Smooth muscle cell (in vitro differentiated cells): ENCODE measurements at regions not wholly inside any gene's neighbourhood (a gene's known extent, or its start where the extent isn't known, plus 50 kb on each side); places are given as distances from the start of the nearest gene placed in this dataset.
"Not testable (repeated sequence)": the region's sequence is repeated elsewhere in the genome, so short reads cannot be mapped to it uniquely, and the experiment has no call there.

ENCODE experiments used
- DNase-seq: peaks from one replicate; lab custom pipeline; 2025; ENCODE audit not compliant: unreplicated experiment; lab: John Stamatoyannopoulos, UW
- H2AFZ ChIP-seq: fragments of 200-600 bp; sonication (generic); 2 replicates; pipeline ENCODE4 v1.6.0; 2016; ENCODE audit warnings: antibody characterized with exemption, low read depth, mild to moderate bottlenecking
- H3F3A ChIP-seq: fragments of 200-600 bp; sonication (generic); 2 replicates; pipeline ENCODE4 v1.6.0; 2017; ENCODE audit warnings: antibody characterized with exemption, low read depth
- H3K27ac ChIP-seq: fragments of 200-600 bp; sonication (generic); 2 replicates; pipeline ENCODE4 v1.5.1; 2016; ENCODE audit warnings: low read depth, mild to moderate bottlenecking
- H3K27me3 ChIP-seq: fragments of 200-600 bp; sonication (generic); 2 replicates; pipeline ENCODE4 v1.6.1; 2016; ENCODE audit warnings: low read depth, mild to moderate bottlenecking
- H3K36me3 ChIP-seq: fragments of 200-600 bp; sonication (generic); 2 replicates; pipeline ENCODE4 v1.5.1; 2016; ENCODE audit warnings: low read depth
- H3K4me1 ChIP-seq: fragments of 200-600 bp; sonication (generic); 2 replicates; pipeline ENCODE4 v1.5.1; 2016; ENCODE audit warnings: low read depth
- H3K4me2 ChIP-seq: fragments of 200-600 bp; sonication (generic); 2 replicates; pipeline ENCODE4 v1.6.0; 2016; ENCODE audit warnings: mild to moderate bottlenecking
- H3K4me3 ChIP-seq: fragments of 200-600 bp; sonication (generic); 2 replicates; pipeline ENCODE4 v1.5.1; 2016; ENCODE audit warnings: mild to moderate bottlenecking
- H3K79me2 ChIP-seq: fragments of 200-600 bp; sonication (generic); 2 replicates; pipeline ENCODE4 v1.6.0; 2016; ENCODE audit warnings: low read depth, mild to moderate bottlenecking
- H3K9ac ChIP-seq: fragments of 200-600 bp; sonication (generic); 2 replicates; pipeline ENCODE4 v1.6.0; 2016; ENCODE audit warnings: low read depth
- H3K9me3 ChIP-seq: fragments of 200-600 bp; sonication (generic); replicated peaks from 2 replicates; pipeline ENCODE4 v1.5.1; 2016; ENCODE audit warnings: low read depth
- H4K20me1 ChIP-seq: fragments of 200-600 bp; sonication (generic); 2 replicates; pipeline ENCODE4 v1.6.0; 2016; ENCODE audit warnings: low read depth
- WGBS: methylation state at CpG from one replicate; pipeline ENCODE4 v1.1.7; 2016; ENCODE audit warnings: low lambda C conversion rate; 5-methylcytosine and 5-hydroxymethylcytosine counted together
- TF ChIP-seq, protein P1 (sequence below): fragments of 200-600 bp; sonication (generic); IDR thresholded peaks from 2 replicates; pipeline ENCODE4 v1.5.1; 2017; ENCODE audit warnings: borderline replicate concordance, mild to moderate bottlenecking, antibody characterized with exemption; ENCODE audit not compliant: insufficient read depth, poor library complexity, severe bottlenecking

GRCh38 chr6:119757467-119757866 is 407.9 kb upstream of the MAN1A1 start:
- Histone ChIP-seq H3F3A (no peaks in the 10 kb centered on the region), H3K9me3 (no peaks in the 10 kb centered on the region), H3K36me3 (no peaks in the 10 kb centered on the region), H3K4me3 (no peak overlapping the region), H4K20me1 (no peaks in the 10 kb centered on the region), H3K79me2 (no peaks in the 10 kb centered on the region), H3K27ac (no peak overlapping the region), H3K4me2 (no peak overlapping the region), H2AFZ (no peak overlapping the region), H3K9ac (no peak overlapping the region), H3K4me1 (no peaks in the 10 kb centered on the region), H3K27me3 (no peaks in the 10 kb centered on the region)
- TF ChIP-seq, protein P1, sequence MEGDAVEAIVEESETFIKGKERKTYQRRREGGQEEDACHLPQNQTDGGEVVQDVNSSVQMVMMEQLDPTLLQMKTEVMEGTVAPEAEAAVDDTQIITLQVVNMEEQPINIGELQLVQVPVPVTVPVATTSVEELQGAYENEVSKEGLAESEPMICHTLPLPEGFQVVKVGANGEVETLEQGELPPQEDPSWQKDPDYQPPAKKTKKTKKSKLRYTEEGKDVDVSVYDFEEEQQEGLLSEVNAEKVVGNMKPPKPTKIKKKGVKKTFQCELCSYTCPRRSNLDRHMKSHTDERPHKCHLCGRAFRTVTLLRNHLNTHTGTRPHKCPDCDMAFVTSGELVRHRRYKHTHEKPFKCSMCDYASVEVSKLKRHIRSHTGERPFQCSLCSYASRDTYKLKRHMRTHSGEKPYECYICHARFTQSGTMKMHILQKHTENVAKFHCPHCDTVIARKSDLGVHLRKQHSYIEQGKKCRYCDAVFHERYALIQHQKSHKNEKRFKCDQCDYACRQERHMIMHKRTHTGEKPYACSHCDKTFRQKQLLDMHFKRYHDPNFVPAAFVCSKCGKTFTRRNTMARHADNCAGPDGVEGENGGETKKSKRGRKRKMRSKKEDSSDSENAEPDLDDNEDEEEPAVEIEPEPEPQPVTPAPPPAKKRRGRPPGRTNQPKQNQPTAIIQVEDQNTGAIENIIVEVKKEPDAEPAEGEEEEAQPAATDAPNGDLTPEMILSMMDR, result no peak
- no peak for DNase-seq
- 93% methylated on average over 2 of the region's 2 CpGs for WGBS

- Histone ChIP-seq H3K4me2 (no peak overlapping the region), H2AFZ (no peak overlapping the region), H3K4me1 (no peaks in the 10 kb centered on the region), H3K27me3 (no peaks in the 10 kb centered on the region), H3K4me3 (no peak overlapping the region), H3F3A (no peaks in the 10 kb centered on the region), H3K9ac (no peak overlapping the region), H3K36me3 (no peaks in the 10 kb centered on the region), H3K9me3 (peaks cover 3% of the 10 kb centered on the region), H3K27ac (no peak overlapping the region), H3K79me2 (no peaks in the 10 kb centered on the region), H4K20me1 (no peaks in the 10 kb centered on the region)
- DNase-seq, result no peak
- 56% methylated on average over 4 of the region's 4 CpGs for WGBS
- TF ChIP-seq, protein P1, result no peak
These were observed 399.8 kb upstream of the MAN1A1 start for GRCh38 chr6:119749335-119749734.

- not testable (repeated sequence) for H3K4me2 ChIP-seq, H4K20me1 ChIP-seq
- WGBS, result 80% methylated on average over 3 of the region's 3 CpGs
These were observed 399.0 kb upstream of the MAN1A1 start for GRCh38 chr6:119748535-119748934.

GRCh38 chr6:119742188-119742803 is 392.7 kb upstream of the MAN1A1 start:
- H3F3A ChIP-seq, result no peaks in the 10 kb centered on the region
- peak overlapping the region; percentile 2 for H2AFZ ChIP-seq
- H4K20me1 ChIP-seq, result no peaks in the 10 kb centered on the region
- H3K4me2 ChIP-seq, result peak overlapping the region; percentile 75
- no peaks in the 10 kb centered on the region for H3K79me2 ChIP-seq
- no peaks in the 10 kb centered on the region for H3K36me3 ChIP-seq
- H3K4me1 ChIP-seq, result no peaks in the 10 kb centered on the region
- 0% methylated on average over 6 of the region's 6 CpGs for WGBS
- H3K4me3 ChIP-seq, result no peak overlapping the region
- H3K27ac ChIP-seq, result no peak overlapping the region
- no peaks in the 10 kb centered on the region for H3K9me3 ChIP-seq
- H3K27me3 ChIP-seq, result no peaks in the 10 kb centered on the region
- no peak overlapping the region for H3K9ac ChIP-seq
- DNase-seq, result peak; percentile 14
- TF ChIP-seq, protein P1, result peak; percentile 95

More at GRCh38 chr6:119748535-119748934, 399.0 kb upstream of the MAN1A1 start:
- H3F3A ChIP-seq, H3K9ac ChIP-seq, H3K4me3 ChIP-seq, H3K79me2 ChIP-seq, H3K27ac ChIP-seq, H3K4me1 ChIP-seq, DNase-seq, H3K36me3 ChIP-seq, H3K27me3 ChIP-seq, H3K9me3 ChIP-seq, H2AFZ ChIP-seq: not testable (repeated sequence)
